ENCODE measurements at regions not wholly inside any gene's neighbourhood (a gene's known extent, or its start where the extent isn't known, plus 50 kb on each side); places are given as distances from the start of the nearest gene placed in this dataset.

- no peak for TF ChIP-seq CTCF (IDR thresholded peaks at IDR 0.05)
- no peak for TF ChIP-seq EZH2phosphoT487 (IDR thresholded peaks at IDR 0.05)
Observed at GRCh38 chr5:20248118-20248517, 260.1 kb upstream of the CDH18 start.
